KMS-11 (cell line): ENCODE measurements at regions not wholly inside any gene's neighbourhood (a gene's known extent, or its start where the extent isn't known, plus 50 kb on each side); places are given as distances from the start of the nearest gene placed in this dataset.

Source experiments
- H2AFZ ChIP-seq: fragments of 200-600 bp; sonication (generic); 2 replicates; pipeline ENCODE4 v1.6.1; 2016; ENCODE audit warnings: antibody characterized with exemption, mixed run types, low read depth
- H3K27ac ChIP-seq: fragments of 200-600 bp; sonication (generic); 2 replicates; pipeline ENCODE4 v1.6.1; 2016; ENCODE audit warnings: mild to moderate bottlenecking, mixed run types
- H3K27me3 ChIP-seq: fragments of 200-600 bp; sonication (generic); 2 replicates; pipeline ENCODE4 v1.6.1; 2017; ENCODE audit warnings: mild to moderate bottlenecking, low read depth, mixed run types, moderate library complexity; ENCODE audit not compliant: insufficient read depth
- H3K36me3 ChIP-seq: fragments of 200-600 bp; sonication (generic); 2 replicates; pipeline ENCODE4 v1.6.1; 2017; ENCODE audit warnings: mild to moderate bottlenecking, mixed run types; ENCODE audit not compliant: insufficient read depth
- H3K4me1 ChIP-seq: fragments of 200-600 bp; sonication (generic); 2 replicates; pipeline ENCODE4 v1.6.1; 2016; ENCODE audit warnings: mild to moderate bottlenecking, low read depth, mixed run types; ENCODE audit not compliant: poor library complexity, severe bottlenecking
- H3K4me2 ChIP-seq: fragments of 200-600 bp; sonication (generic); 2 replicates; pipeline ENCODE4 v1.7.0; 2016; ENCODE audit warnings: mild to moderate bottlenecking, mixed run types
- H3K4me3 ChIP-seq: fragments of 200-600 bp; sonication (generic); IDR thresholded peaks from 2 replicates; pipeline ENCODE4 v1.6.1; 2017; ENCODE audit warnings: low read depth, low read length, mixed read lengths; ENCODE audit not compliant: insufficient read depth
- H3K79me2 ChIP-seq: fragments of 200-600 bp; sonication (generic); 2 replicates; pipeline ENCODE4 v1.6.1; 2016; ENCODE audit warnings: low read depth, mixed run types; ENCODE audit not compliant: insufficient read depth
- H3K9ac ChIP-seq: fragments of 200-600 bp; sonication (generic); 2 replicates; pipeline ENCODE4 v1.6.1; 2016; ENCODE audit warnings: mild to moderate bottlenecking, mixed run types
- H4K20me1 ChIP-seq: fragments of 200-600 bp; sonication (generic); 2 replicates; pipeline ENCODE4 v1.6.1; 2016; ENCODE audit warnings: mild to moderate bottlenecking, mixed run types; ENCODE audit not compliant: insufficient read depth
- CTCF ChIP-seq: fragments of 200-600 bp; sonication (generic); conservative IDR thresholded peaks from 2 replicates; pipeline ENCODE4 v1.6.1; 2017; ENCODE audit warnings: low read depth, mild to moderate bottlenecking, antibody characterized with exemption, low read length, moderate library complexity, mixed read lengths

- Histone ChIP-seq H3K4me3 (no peak overlapping the region), H2AFZ (no peak overlapping the region), H3K27me3 (no peaks in the 10 kb centered on the region), H3K4me1 (no peaks in the 10 kb centered on the region), H3K4me2 (no peak overlapping the region), H4K20me1 (no peaks in the 10 kb centered on the region), H3K79me2 (no peaks in the 10 kb centered on the region), H3K27ac (no peak overlapping the region), H3K9ac (no peak overlapping the region), H3K36me3 (no peaks in the 10 kb centered on the region)
- no peak for TF ChIP-seq CTCF
These were observed 908.1 kb upstream of the FANCL start for GRCh38 chr2:59149271-59149670.

- no peak overlapping the region for H3K27ac ChIP-seq
- no peaks in the 10 kb centered on the region for H3K79me2 ChIP-seq
- no peaks in the 10 kb centered on the region for H4K20me1 ChIP-seq
- H3K27me3 ChIP-seq = no peaks in the 10 kb centered on the region
- no peak for TF ChIP-seq CTCF
- no peaks in the 10 kb centered on the region for H3K36me3 ChIP-seq
- no peaks in the 10 kb centered on the region for H3K4me1 ChIP-seq
- no peak overlapping the region for H3K4me3 ChIP-seq
- no peak overlapping the region for H2AFZ ChIP-seq
- no peak overlapping the region for H3K4me2 ChIP-seq
- no peak overlapping the region for H3K9ac ChIP-seq
These were observed 871.1 kb upstream of the FANCL start for GRCh38 chr2:59112258-59112657.

GRCh38 chr2:59096973-59097372 lies 855.8 kb upstream of the FANCL start:
- Histone ChIP-seq H3K27me3 (no peaks in the 10 kb centered on the region), H4K20me1 (no peaks in the 10 kb centered on the region), H3K36me3 (no peaks in the 10 kb centered on the region), H2AFZ (no peak overlapping the region), H3K27ac (no peak overlapping the region), H3K4me2 (no peak overlapping the region), H3K9ac (no peak overlapping the region), H3K79me2 (no peaks in the 10 kb centered on the region), H3K4me1 (no peaks in the 10 kb centered on the region), H3K4me3 (no peak overlapping the region)
- TF ChIP-seq CTCF = no peak

DNA sequence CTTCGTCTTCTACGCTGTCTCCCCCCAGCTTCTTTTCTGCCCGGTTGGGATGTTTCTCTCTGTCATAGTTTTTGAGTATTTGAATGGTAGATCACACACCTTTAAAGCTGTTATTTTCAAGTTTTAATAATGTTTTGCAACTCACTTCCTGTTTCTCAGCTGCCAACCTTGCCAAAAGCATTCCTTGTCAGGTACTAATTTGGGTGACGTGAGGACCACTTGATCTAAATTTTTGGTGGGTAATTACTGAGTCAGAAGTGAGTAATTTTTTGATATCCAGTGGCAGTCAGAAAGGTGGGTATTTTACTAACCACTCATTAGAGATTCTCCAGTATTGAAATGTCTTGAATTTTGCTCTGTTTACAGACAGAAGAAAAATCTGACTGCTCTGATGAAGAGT lies 852.4 kb upstream of the FANCL start:
- H3K79me2 ChIP-seq = no peaks in the 10 kb centered on the region
- no peak overlapping the region for H3K27ac ChIP-seq
- H3K36me3 ChIP-seq = no peaks in the 10 kb centered on the region
- H3K4me2 ChIP-seq = no peak overlapping the region
- H3K4me3 ChIP-seq = no peak overlapping the region
- H3K27me3 ChIP-seq = no peaks in the 10 kb centered on the region
- no peaks in the 10 kb centered on the region for H4K20me1 ChIP-seq
- no peak overlapping the region for H2AFZ ChIP-seq
- no peak overlapping the region for H3K9ac ChIP-seq
- no peaks in the 10 kb centered on the region for H3K4me1 ChIP-seq
- TF ChIP-seq CTCF = no peak

DNA sequence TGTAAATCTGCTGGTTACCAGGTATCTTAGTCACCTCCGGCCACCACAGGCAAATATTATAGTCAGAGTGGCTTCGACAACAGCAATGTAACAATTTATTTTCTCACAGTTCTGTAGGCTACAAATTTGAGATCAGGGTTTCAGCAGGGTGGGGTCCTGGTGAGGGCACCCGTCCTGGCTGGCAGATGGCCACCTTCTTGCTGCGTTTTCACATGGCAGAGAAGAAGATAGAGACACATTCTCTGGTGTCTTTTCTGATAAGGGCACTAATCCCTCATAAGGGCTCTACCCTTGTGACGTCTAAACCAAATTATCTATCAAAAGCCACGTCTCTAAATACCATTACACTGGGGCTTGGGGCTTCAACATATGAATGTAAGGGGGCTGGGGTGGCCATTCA lies 843.2 kb upstream of the FANCL start:
- Histone ChIP-seq H3K36me3 (no peaks in the 10 kb centered on the region), H3K27me3 (no peaks in the 10 kb centered on the region), H4K20me1 (no peaks in the 10 kb centered on the region), H2AFZ (no peak overlapping the region), H3K4me2 (no peak overlapping the region), H3K79me2 (no peaks in the 10 kb centered on the region), H3K4me3 (no peak overlapping the region), H3K27ac (no peak overlapping the region), H3K4me1 (no peaks in the 10 kb centered on the region), H3K9ac (no peak overlapping the region)
- no peak for TF ChIP-seq CTCF
